Lung (tissue), 11 donors: ENCODE measurements at regions not wholly inside any gene's neighbourhood (a gene's known extent, or its start where the extent isn't known, plus 50 kb on each side); places are given as distances from the start of the nearest gene placed in this dataset.

Experiments
- ATAC-seq: fragments of 200-7000 bp; cut with Tn5 transposase; one replicate; pipeline ENCODE4 v1.9.1; 2020; ENCODE audit warnings: moderate number of reproducible peaks; ENCODE audit not compliant: insufficient read depth, low FRiP score
- DNase-seq, 3 donors: peaks; one replicate each; pipeline ENCODE4 v3.0.0-alpha.2; 2013 to 2017
- H3K27ac ChIP-seq, 2 donors: one replicate each; pipeline ENCODE4 v1.5.1; 2013; ENCODE audit warnings: mild to moderate bottlenecking in 2 of 2, moderate library complexity in 2 of 2, control low read depth in 1 of 2, inconsistent platforms in 1 of 2, low read depth in 1 of 2, low read length in 1 of 2
- H3K27me3 ChIP-seq, 3 donors: one replicate each; pipeline ENCODE4 v1.5.1; 2013; ENCODE audit warnings: low read length in 2 of 3; ENCODE audit not compliant: control insufficient read depth in 3 of 3, insufficient read depth in 3 of 3
- H3K36me3 ChIP-seq, 4 donors: one replicate each; pipeline ENCODE4 v1.5.1; 2013; ENCODE audit warnings: low read length in 4 of 4, mild to moderate bottlenecking in 1 of 4, moderate library complexity in 1 of 4; ENCODE audit not compliant: control insufficient read depth in 4 of 4, insufficient read depth in 4 of 4
- H3K4me1 ChIP-seq, 5 donors: one replicate each; pipeline ENCODE4 v1.5.1; 2013; ENCODE audit warnings: low read length in 5 of 5, mild to moderate bottlenecking in 2 of 5, moderate library complexity in 1 of 5; ENCODE audit not compliant: control insufficient read depth in 5 of 5, insufficient read depth in 5 of 5
- H3K4me3 ChIP-seq: one replicate; pipeline ENCODE4 v1.5.1; 2013; ENCODE audit warnings: mild to moderate bottlenecking, control low read depth, moderate library complexity
- H3K9ac ChIP-seq, 2 donors: one replicate each; pipeline ENCODE4 v1.5.1; 2013; ENCODE audit warnings: low read length in 2 of 2, control low read depth in 1 of 2; ENCODE audit not compliant: insufficient read depth in 1 of 2
- H3K9me3 ChIP-seq, 4 donors: one replicate each; pipeline ENCODE4 v1.5.1; 2013; ENCODE audit warnings: low read length in 3 of 4, mild to moderate bottlenecking in 1 of 4, moderate library complexity in 1 of 4; ENCODE audit not compliant: control insufficient read depth in 4 of 4, insufficient read depth in 3 of 4
- WGBS, 2 donors: extraction: QIAGEN DNeasy Blood & Tissue Kit; methylation state at CpG; one replicate each; pipeline ENCODE4 v1.1.7; 2013; 5-methylcytosine and 5-hydroxymethylcytosine counted together
- TF ChIP-seq, protein P1 (sequence below): IDR thresholded peaks from 2 replicates; pipeline ENCODE4 v1.5.1; 2012; ENCODE audit warnings: mild to moderate bottlenecking; ENCODE audit errors: control extremely low read depth, extremely low read depth
- donor health status: control.
- donor health status: control.
- donor health status: Bipolar disorder and iron deficiency.
- donor health status: healthy.
- donor health status: DM: yes; HTN: yes; CAD: no.

DNA sequence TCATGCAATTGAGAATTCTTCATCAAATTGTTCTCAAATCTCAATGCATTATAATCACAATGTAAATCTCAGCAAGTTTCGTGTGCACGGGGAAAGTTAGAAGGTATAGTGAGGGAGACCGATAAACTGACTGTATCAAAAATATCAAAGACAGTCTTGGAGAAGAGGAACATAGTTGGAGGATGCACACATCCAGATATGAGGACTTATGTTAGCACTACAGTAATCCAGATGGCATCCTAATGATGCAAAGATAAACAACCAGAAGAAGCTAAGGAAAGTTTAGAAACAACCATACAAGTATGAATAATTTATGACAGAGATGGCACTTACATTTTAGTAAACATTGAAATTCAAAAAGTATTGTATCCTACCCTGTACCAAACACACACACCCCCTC, 760.1 kb downstream of the RPS29 start:
- 96 to 99% methylated on average over 3 of the region's 3 CpGs for WGBS, 2 donors
- Histone ChIP-seq H3K9me3 (no peaks in the 10 kb centered on the region), H3K9ac (no peak overlapping the region), H3K4me3 (no peak overlapping the region), H3K4me1 (no peaks in the 10 kb centered on the region), H3K27me3 (no peaks in the 10 kb centered on the region), H3K27ac (no peak overlapping the region), H3K36me3 (no peaks in the 10 kb centered on the region)
- TF ChIP-seq, protein P1, sequence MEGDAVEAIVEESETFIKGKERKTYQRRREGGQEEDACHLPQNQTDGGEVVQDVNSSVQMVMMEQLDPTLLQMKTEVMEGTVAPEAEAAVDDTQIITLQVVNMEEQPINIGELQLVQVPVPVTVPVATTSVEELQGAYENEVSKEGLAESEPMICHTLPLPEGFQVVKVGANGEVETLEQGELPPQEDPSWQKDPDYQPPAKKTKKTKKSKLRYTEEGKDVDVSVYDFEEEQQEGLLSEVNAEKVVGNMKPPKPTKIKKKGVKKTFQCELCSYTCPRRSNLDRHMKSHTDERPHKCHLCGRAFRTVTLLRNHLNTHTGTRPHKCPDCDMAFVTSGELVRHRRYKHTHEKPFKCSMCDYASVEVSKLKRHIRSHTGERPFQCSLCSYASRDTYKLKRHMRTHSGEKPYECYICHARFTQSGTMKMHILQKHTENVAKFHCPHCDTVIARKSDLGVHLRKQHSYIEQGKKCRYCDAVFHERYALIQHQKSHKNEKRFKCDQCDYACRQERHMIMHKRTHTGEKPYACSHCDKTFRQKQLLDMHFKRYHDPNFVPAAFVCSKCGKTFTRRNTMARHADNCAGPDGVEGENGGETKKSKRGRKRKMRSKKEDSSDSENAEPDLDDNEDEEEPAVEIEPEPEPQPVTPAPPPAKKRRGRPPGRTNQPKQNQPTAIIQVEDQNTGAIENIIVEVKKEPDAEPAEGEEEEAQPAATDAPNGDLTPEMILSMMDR = no peak
- no peak for ATAC-seq
- no peak for DNase-seq

DNA sequence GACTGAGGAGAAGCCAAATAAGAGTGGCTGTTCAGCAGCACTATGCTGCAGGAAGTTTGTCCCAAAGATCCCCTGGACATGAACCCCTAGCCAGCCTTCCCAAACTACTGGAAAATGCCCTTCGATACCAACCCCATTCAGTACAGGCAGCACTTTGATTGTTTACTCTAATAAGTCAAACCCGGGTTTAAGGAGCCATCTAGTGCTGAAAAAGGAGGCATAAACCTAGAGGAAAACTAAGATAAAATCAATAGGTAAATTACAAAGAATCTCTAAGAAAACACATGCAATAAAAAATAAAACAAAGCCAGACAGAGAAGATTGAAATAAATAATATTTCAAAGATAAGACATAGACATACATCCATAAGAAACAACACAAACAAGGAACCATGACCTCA, 771.6 kb downstream of the RPS29 start:
- Histone ChIP-seq H3K4me1 (no peaks in the 10 kb centered on the region), H3K9ac (no peak overlapping the region), H3K36me3 (no peaks in the 10 kb centered on the region), H3K4me3 (no peak overlapping the region), H3K27me3 (no peaks in the 10 kb centered on the region), H3K27ac (no peak overlapping the region), H3K9me3 (no peaks in the 10 kb centered on the region)
- no peak for ATAC-seq
- TF ChIP-seq, protein P1 = no peak
- 75 to 81% methylated on average over 2 of the region's 2 CpGs for WGBS, 2 donors
- no peak for DNase-seq

DNA sequence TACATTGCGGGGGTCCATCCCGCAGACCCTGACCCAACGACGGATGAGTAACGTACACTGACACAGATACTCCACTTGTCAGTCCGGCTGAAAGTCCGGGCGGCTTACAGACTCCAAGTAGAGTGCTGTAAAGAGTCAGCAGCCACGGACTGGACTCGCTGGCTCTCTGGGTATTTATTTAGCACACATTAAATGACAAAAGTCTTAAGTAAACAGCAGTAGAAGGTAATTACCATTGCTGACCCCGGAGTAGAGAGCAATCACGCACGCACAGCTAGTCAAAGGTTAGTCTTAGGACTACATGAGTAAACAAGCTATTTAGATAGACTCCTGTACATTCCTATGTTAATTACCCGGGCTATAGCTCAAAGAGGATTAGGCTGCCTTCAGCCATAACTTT, 780.9 kb downstream of the RPS29 start:
- ATAC-seq (no peak), DNase-seq (no peak)
- Histone ChIP-seq H3K9ac (no peak overlapping the region), H3K4me1 (no peaks in the 10 kb centered on the region), H3K36me3 (no peaks in the 10 kb centered on the region), H3K9me3 (peaks cover 0 to 2% (median 0%) of the 10 kb centered on the region in 4 donors), H3K4me3 (no peak overlapping the region), H3K27me3 (no peaks in the 10 kb centered on the region), H3K27ac (no peak overlapping the region)
- TF ChIP-seq, protein P1 = no peak
- 53 to 60% methylated on average over 14 of the region's 14 CpGs for WGBS, 2 donors

DNA sequence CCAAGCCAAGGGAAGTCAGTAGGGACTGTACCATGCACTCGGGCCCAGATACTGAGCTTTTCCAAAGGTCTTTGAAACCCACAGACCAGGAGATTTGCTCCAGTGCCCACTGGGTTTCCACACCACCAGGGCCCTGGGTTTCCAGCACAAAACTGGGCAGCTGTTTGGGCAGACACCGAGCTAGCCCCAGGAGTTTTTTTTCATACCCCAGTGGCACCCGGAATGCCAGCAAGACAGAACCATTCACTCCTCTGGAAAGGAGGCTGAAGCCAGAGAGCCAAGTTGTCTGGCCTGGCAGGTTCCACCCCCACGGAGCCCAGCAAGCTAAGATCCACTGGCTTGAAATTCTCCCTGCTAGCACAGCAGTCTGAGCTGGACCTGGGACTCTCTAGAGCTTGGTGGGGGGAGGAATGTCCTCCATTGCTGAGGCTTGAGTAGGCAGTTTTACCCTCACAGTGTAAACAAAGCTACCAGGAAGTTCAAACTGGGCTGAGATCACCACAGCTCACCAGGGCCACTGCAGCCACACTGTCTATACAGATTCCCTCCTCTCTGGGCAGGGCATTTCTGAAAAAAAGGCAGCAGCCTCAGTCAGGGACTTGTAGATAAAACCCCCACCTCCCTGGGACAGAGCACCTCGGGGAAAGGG, 793.7 kb downstream of the RPS29 start:
- Histone ChIP-seq H3K27me3 (no peaks in the 10 kb centered on the region), H3K27ac (no peak overlapping the region), H3K36me3 (no peaks in the 10 kb centered on the region), H3K4me1 (no peaks in the 10 kb centered on the region), H3K4me3 (no peak overlapping the region), H3K9ac (no peak overlapping the region), H3K9me3 (no peaks in the 10 kb centered on the region)
- no peak for DNase-seq
- WGBS, 2 donors = 77 to 91% methylated on average over 5 of the region's 5 CpGs
- ATAC-seq = no peak
- TF ChIP-seq, protein P1 = no peak
